C4-2B (cell line): ENCODE measurements at regions not wholly inside any gene's neighbourhood (a gene's known extent, or its start where the extent isn't known, plus 50 kb on each side); places are given as distances from the start of the nearest gene placed in this dataset.

Experiments
- CTCF ChIP-seq: fragments of 450-650 bp; conservative IDR thresholded peaks from 2 replicates; pipeline ENCODE4 v1.5.1; 2017; ENCODE audit warnings: mild to moderate bottlenecking
- ZFX ChIP-seq: fragments of 450-650 bp; IDR thresholded peaks from 2 replicates; pipeline ENCODE4 v1.6.1; 2017

- TF ChIP-seq CTCF (no peak), ZFX (no peak)
These were observed 550.4 kb downstream of the EBF1 start for GRCh38 chr5:158549311-158549710.
